Muscle of back (tissue), 3 donors: ENCODE measurements at regions not wholly inside any gene's neighbourhood (a gene's known extent, or its start where the extent isn't known, plus 50 kb on each side); places are given as distances from the start of the nearest gene placed in this dataset.
"Not testable (repeated sequence)": the region's sequence is repeated elsewhere in the genome, so short reads cannot be mapped to it uniquely, and the experiment has no call there.

Experiments
- DNase-seq, 3 donors: peaks; one replicate each; pipeline versions ENCODE4 v3.0.0 to v3.0.0-alpha.2; 2013

- DNase-seq = not testable (repeated sequence)
Observed at GRCh38 chr4:67412153-67412712, 133.1 kb downstream of the CENPC start.

DNA sequence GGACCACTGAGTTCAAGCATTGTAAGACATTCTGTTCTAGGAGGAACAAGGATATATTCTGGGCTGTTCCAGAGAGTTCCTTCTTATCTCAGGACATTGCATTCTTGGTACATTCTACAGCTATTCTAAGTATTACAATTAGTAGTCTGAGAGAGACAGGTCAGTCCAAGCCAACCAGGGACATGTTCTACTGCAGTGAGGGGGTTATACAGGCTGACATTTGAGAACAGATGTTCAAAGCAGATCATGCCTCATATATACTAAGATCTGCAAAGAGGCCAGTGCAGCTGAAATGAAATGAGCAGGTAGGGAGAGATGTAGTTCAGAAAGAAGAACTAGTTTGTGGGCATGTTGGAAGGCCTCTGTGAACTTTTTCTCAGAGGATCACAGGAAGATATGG is 142.0 kb downstream of the CENPC start:
- DNase-seq = no peak

- no peak for DNase-seq
Observed at GRCh38 chr4:67401902-67402301, 143.4 kb downstream of the CENPC start.

DNA sequence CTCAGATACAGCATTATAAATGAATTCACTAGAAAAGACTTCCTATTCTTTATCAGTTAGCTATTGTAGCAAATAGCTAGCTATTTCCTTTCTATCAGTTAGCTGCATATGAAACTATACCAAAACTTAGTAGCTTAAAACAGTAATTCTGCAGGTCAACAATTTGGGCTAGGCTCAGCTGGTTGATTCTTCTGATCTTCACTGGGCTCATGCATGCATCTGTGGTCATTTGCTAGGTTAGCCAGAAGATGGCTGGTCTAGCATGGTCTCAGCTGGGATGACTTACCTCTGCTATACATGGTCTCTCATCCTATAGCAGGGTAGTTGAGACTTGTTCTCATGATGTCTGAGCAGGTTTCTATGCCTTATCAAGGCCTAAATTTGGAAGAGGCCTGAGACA is 147.4 kb downstream of the CENPC start:
- DNase-seq = no peak

DNA sequence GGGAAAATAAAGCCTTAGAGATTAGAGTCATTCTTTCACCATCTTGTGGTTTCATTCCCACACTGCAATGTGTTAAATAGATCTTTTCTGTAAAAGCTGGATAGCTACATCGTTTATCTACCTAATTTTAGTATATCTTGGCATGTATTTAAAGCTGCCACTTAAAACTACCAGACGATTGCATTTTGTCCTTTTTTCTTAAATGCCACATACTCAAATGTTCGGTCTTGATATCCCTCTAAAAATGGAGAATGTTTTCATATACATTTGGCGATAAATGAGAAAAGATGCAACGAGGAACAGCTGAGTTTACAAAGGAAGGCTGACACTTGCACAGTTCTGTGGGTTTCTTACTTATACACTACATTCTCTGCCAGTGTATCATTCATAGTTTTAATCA is 148.3 kb downstream of the CENPC start:
- no peak for DNase-seq

DNA sequence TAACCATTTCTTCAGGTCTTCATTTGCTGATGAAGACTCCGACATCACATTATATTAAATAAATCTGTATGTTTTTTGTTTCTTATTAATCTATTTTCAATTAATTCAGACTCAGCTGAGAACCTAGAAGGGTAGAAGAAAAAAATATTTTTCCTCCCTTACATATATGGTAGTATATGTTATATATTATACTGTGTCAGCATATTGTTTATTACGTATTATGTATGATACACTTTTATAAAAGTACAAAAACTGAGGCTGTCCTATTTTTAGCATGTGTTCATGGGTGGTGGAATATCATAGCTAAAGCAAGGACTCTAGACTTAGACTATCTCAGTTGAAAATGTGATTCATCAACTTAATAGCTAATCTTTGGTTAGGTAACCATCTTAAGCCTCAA is 149.3 kb downstream of the CENPC start:
- no peak for DNase-seq

DNA sequence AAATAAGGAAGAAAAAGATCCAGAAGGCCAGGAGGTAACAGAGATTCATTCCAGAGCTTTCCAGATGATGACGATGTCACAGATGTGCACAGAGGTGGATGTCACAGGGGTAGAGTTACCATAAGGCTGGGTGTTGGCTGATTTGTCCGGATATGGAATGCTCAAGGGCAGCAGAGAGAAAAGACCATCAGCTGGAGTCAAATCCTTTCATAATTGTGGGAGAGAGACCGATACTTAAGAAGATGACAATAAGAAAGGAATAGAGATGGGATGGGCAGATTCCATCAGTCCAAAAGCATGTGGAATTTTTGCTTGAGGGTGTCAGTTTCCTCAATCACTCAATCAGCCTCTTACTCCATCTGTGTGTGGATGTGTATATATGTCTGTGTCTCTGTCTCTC is 150.4 kb downstream of the CENPC start:
- no peak for DNase-seq

GRCh38 chr4:67393699-67394281 is 151.5 kb downstream of the CENPC start:
- peak; percentile 23 to 54 (median 42) for DNase-seq

DNA sequence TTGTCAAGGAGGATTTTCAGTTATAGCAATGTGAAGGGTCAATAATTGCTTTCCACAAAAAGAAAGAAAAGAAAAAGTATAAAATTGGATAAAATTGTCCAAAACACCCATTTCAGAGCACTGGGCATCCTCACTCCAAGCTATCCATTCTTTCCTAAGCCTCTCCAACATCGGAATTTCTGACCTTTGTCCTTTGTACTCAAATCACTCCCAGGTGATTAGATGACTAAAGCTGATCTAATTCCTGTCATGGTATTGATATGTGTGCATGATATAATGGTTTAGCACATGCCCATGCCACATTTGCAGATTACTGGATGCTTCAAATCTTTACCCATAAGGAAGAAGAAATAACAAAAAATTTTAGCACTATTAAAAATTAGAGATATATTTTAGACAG is 152.3 kb downstream of the CENPC start:
- DNase-seq = no peak

DNA sequence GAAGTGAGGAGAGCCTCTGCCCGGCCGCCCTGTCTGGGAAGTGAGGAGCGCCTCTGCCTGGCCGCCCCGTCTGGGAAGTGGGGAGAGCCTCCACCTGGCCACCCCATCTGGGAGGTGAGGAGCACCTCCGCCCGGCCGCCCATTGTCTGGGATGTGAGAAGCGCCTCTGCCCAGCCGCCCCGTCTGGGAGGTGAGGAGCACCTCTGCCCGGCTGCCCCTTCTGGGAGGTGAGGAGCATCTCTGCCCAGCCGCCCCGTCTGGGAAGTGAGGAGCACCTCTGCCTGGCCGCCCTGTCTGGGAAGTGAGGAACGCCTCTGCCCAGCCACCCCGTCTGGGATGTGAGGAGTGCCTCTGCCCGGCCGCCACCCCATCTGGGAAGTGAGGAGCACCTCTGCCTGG is 163.9 kb downstream of the CENPC start:
- DNase-seq = not testable (repeated sequence)

GRCh38 chr4:67380702-67381405 is 164.4 kb downstream of the CENPC start:
- DNase-seq = not testable (repeated sequence)

DNA sequence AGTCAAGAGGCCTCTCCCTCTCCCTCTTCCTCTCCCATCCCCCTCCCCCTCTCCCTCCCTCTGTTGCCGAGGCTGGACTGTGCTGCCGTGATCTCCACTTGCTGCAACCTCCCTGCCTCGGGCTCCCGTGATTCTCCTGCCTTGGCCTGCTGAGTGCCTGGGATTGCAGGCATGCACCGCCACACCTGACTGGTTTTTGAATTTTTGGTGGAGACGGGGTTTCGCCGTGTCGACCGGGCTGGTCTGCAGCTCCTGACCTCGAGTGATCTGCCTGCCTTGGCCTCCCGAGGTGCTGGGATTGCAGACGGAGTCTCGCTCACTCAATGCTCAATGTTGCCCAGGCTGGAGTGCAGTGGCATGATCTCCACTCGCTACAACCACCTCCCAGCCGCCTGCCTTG is 165.1 kb downstream of the CENPC start:
- DNase-seq = no peak

- no peak for DNase-seq
Observed at GRCh38 chr4:67375291-67375690, 170.0 kb downstream of the CENPC start.

- DNase-seq = no peak
Observed at GRCh38 chr4:67371615-67372014, 173.7 kb downstream of the CENPC start.

DNA sequence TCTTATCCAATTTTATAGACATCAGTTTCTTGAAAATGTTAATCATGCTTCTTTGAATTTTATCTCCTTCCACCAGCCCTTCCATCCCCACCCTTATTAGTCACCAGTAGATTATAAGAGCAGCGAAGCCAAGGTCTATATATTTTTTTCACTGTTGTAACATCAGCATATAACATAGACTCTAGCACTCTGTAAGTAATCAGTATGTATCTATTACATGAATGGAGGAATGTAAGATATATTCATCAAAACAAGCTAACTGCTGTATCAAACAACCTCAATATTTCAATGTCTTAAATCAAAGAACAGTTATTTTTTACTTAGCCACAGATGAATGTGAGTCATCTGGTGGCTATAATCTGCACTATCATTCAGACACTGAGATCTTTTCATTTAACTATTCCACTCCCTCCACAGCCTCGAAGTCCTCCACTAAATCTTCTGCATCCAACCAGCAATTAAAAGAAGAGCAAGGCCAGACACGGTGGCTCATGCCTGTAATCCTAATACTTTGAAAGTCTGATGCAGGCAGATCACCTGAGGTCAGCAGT is 178.9 kb downstream of the CENPC start:
- DNase-seq = no peak

DNA sequence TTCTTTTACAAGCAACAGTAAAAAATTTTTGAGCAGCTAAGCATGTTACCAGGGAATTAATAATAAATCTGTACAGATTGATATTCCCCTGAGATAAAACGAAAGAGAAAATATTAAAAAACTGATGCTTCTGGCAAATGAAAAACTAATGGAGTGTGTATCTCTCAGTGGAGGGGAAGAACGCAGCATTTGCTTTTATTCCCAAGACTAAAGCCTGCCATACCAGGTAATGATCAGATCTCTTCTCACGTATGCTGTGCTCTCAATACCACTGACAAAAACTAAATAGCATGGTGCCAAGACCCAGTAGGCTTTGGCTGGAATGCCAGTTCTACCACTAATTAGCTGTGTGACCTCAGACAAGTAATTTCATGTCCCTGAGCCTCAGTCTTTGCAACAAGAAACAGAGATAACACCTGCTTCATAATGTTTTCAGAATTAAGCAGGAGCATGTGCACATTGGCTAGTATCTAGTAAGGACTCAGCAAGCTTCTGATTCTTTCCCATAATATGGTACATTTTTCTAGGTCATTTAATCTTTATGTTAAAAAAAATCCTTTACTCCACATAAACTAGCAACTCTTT is 179.6 kb downstream of the CENPC start:
- DNase-seq = no peak

GRCh38 chr4:67355806-67356205 is 189.5 kb downstream of the CENPC start:
- DNase-seq = no peak

DNA sequence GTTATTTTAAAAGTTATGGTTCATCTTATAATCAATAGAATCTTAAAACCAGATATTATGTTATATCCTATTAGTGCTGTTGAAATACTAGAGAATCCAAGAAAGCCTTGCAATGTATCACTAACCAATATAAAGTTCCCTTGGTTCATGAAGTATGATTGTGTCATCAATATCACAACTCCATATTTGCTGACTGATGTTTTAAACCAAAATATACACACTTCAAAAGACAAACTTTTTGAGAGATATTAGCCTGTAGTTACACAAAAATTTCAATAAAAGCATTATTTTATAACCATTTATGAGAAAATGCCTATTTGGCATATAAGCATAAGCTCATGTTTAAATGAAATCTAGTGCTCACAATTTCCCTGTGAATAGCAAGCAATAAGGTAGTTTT is 198.6 kb downstream of the CENPC start:
- no peak for DNase-seq

DNA sequence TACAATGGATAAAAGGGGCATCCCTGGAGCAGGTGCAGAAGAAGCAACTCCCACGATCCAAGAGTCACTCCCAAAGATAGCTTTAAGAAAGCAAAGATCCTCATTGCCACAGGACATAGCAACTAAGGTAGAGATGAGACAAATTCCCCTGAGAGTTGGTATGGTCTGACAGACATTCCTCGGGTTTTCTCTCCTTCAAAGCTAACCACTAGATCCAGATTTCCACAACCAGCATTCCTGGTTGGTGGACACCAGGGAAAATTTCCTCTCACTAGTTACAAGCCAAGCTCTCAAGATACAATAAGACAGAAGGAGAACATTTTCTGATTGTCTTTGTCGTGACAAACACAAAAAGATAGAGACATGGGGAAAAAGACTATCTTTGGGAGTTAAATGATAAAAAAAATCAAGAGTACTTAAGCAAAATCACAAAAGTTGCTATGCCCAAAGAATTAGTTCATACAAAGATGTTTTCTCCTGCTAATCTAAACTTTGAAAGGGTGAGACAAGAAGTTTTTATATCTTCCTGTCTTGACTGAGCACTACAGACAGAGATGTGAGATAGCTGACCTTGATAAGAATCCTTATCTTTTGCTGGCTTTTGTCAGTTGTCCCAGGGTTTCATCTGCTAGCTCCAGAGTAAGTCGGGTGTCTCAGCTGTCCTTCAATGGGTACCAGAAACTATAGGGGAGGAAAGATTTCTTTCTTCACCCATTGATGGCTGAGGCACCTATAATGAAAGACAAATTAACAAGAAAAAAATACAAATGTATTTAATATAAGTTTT is 200.5 kb downstream of the CENPC start:
- DNase-seq = no peak

DNA sequence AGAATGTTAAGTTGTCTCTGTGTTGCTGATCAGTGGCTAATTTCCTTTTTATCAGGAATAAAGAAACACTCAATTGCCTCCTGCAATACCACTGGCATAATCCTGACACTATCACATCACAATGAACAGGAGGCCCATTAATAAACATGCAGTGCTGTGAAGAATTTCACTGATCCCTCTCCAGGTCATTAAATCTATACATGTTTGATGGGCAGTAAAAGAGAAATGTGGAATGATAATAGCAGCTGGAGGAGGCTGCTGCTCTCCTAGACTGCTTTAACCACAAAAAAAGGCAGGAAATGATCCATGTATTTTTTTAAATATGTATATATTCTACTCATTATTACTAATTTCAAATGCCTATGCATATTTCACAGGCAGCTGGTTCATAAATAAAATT is 202.1 kb downstream of the CENPC start:
- DNase-seq = no peak

GRCh38 chr4:67342291-67342690 is 203.0 kb downstream of the CENPC start:
- no peak for DNase-seq

DNA sequence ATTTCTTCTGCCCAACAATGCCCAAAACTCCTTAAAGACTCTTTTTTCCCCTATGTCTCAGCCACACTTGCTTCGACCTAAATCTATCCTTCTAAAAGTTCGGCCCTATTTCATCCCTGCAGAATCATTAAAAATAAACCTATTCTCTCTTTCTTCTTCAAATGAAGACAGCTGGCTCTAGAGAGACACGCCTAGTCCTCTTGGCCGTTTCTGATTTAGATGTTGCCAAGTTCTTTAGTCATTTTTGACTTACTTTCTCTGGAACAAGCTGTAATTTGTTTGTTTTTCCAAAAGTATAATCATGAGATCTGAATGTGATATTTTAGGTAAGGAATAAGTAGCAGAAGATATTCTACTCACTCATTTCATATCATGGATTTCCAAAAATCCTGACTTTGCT is 211.6 kb downstream of the CENPC start:
- DNase-seq = peak in 2 of 3 donors; percentile 6 to 11
